ENCODE measurements at regions not wholly inside any gene's neighbourhood (a gene's known extent, or its start where the extent isn't known, plus 50 kb on each side); places are given as distances from the start of the nearest gene placed in this dataset.

DNA sequence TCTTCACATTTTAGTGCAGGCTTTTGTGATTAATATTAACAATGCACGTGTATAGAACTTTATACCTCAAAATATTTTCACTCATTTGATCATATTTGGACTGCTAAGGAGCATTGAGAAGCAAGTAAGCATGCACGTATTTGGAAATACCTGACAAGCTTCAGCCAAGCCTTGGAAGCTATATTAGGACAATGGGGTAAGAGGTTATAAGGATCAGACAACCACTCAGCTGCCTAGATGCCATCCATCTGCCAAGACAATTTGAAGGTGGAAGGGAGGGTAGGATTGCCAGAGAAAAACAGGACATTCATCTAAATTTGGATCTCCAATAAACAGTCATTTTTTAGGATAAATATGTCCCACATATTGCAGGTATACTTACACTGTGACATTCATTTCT is 394.9 kb upstream of the CFAP20DC start:
- no peak for DNase-seq (ENCODE audit: low read depth in 6 of 9, low spot score in 9 of 9)
- H3K4me3 ChIP-seq (ENCODE audit: low read length in 2 of 2): no peak overlapping the region
- H3K36me3 ChIP-seq (ENCODE audit: control insufficient read depth in 2 of 2, insufficient read depth in 2 of 2, low read length in 1 of 2): no peaks in the 10 kb centered on the region
- H3K27ac ChIP-seq (ENCODE audit: low read depth in 1 of 2, low read length in 1 of 2): peak overlapping the region in 1 of 2 donors; percentile 69
- H3K27me3 ChIP-seq (ENCODE audit: control insufficient read depth in 2 of 2, insufficient read depth in 1 of 2, low read length in 1 of 2): no peaks in the 10 kb centered on the region
- H3K9me3 ChIP-seq (ENCODE audit: control insufficient read depth in 2 of 2, insufficient read depth in 1 of 2, low read length in 1 of 2): peaks cover 0 to 3% of the 10 kb centered on the region in 2 donors
- H3K4me1 ChIP-seq (ENCODE audit: control insufficient read depth in 2 of 2, insufficient read depth in 2 of 2, low read length in 2 of 2): peaks cover 16 to 28% of the 10 kb centered on the region in 2 donors
- WGBS: 93% methylated on average over 2 of the region's 2 CpGs

DNA sequence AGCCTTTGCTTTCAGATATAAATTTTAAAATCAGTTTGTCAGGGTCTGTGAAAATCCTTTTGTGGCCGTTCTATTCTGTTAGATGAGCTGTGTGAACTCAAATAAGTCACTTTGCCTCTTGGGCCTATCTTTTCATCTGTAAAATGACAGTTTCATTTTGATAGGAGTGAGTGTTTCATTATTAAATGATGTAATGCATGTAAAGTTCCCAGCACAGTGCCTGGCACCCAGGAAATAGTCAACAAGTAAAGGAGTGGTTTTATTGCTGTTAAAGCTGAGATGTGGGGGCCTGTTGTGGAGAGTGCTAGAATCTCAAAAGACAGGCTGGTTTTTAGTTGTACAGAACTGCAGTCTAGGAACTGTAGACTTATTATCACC is 394.5 kb upstream of the CFAP20DC start:
- 44% methylated on average over 1 of the region's 1 CpG for WGBS
- Histone ChIP-seq H3K4me1 (ENCODE audit: control insufficient read depth in 2 of 2, insufficient read depth in 2 of 2, low read length in 2 of 2) (peaks cover 14 to 26% of the 10 kb centered on the region in 2 donors), H3K36me3 (ENCODE audit: control insufficient read depth in 2 of 2, insufficient read depth in 2 of 2, low read length in 1 of 2) (no peaks in the 10 kb centered on the region), H3K4me3 (ENCODE audit: low read length in 2 of 2) (no peak overlapping the region), H3K9me3 (ENCODE audit: control insufficient read depth in 2 of 2, insufficient read depth in 1 of 2, low read length in 1 of 2) (peaks cover 0 to 3% of the 10 kb centered on the region in 2 donors), H3K27me3 (ENCODE audit: control insufficient read depth in 2 of 2, insufficient read depth in 1 of 2, low read length in 1 of 2) (no peaks in the 10 kb centered on the region), H3K27ac (ENCODE audit: low read depth in 1 of 2, low read length in 1 of 2) (peak overlapping the region in 1 of 2 donors; percentile 69)
- DNase-seq (ENCODE audit: low read depth in 6 of 9, low spot score in 9 of 9): peak in 1 of 9 donors; percentile 61

DNA sequence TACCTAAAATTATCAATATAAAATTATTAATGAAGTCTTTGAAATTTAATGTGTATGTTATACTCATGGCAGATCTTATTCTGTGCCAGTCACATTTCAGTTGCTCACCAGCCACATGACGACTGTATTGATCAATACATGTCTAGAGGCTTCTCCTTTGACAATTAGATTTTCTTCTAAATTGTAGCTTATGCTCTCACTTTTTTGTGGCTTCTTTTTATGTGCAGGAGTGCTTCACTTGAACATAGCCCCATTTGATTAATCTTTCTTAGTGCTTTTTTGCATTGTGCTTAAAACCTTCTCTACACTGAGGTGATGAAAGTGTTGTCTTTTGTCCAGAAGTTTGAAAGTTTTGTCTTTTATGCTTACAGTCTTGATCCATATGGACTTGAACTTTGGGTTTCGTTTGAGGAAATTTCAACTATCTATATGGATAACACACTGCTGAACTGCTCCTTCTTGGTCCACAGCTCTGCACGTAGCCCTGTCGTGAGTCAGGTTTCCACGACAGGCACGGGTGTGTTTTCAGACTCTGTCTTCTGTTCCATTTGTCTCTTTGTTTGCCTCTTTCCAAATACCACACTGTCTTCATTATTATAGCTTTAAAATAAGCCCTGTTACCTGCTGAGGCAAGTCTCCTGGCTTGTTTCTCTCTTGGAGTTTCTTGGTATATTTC is 393.9 kb upstream of the CFAP20DC start:
- WGBS: 65% methylated on average over 6 of the region's 6 CpGs
- Histone ChIP-seq H3K36me3 (ENCODE audit: control insufficient read depth in 2 of 2, insufficient read depth in 2 of 2, low read length in 1 of 2) (no peaks in the 10 kb centered on the region), H3K4me3 (ENCODE audit: low read length in 2 of 2) (no peak overlapping the region), H3K27me3 (ENCODE audit: control insufficient read depth in 2 of 2, insufficient read depth in 1 of 2, low read length in 1 of 2) (no peaks in the 10 kb centered on the region), H3K9me3 (ENCODE audit: control insufficient read depth in 2 of 2, insufficient read depth in 1 of 2, low read length in 1 of 2) (peaks cover 0 to 3% of the 10 kb centered on the region in 2 donors), H3K27ac (ENCODE audit: low read depth in 1 of 2, low read length in 1 of 2) (peak overlapping the region; percentile 69 to 72), H3K4me1 (ENCODE audit: control insufficient read depth in 2 of 2, insufficient read depth in 2 of 2, low read length in 2 of 2) (peaks cover 12 to 23% of the 10 kb centered on the region in 2 donors)
- DNase-seq (ENCODE audit: low read depth in 6 of 9, low spot score in 9 of 9): peak in 1 of 9 donors; percentile 53

DNA sequence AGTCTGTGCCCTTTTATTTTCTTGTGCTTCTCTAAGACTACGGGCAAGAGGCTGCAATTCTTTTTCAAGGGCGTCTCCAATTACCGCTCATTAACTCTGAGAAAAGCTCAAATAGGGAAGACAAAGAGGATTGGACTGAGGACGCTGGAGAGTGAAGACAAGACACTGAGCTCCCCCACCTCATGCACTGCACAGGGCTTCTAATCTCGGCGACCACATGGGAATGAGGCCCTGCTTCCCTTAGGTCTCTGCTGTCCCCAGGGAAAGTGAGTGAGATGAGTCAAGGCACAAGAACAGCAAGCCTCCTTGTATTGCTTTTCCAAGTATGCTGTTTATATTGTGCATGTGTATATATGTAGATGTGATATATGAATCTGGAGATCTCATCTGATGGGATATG is 392.2 kb upstream of the CFAP20DC start:
- Histone ChIP-seq H3K4me1 (ENCODE audit: control insufficient read depth in 2 of 2, insufficient read depth in 2 of 2, low read length in 2 of 2) (peaks cover 9 to 23% of the 10 kb centered on the region in 2 donors), H3K4me3 (ENCODE audit: low read length in 2 of 2) (no peak overlapping the region), H3K9me3 (ENCODE audit: control insufficient read depth in 2 of 2, insufficient read depth in 1 of 2, low read length in 1 of 2) (peaks cover 0 to 3% of the 10 kb centered on the region in 2 donors), H3K27me3 (ENCODE audit: control insufficient read depth in 2 of 2, insufficient read depth in 1 of 2, low read length in 1 of 2) (no peaks in the 10 kb centered on the region), H3K27ac (ENCODE audit: low read depth in 1 of 2, low read length in 1 of 2) (no peak overlapping the region), H3K36me3 (ENCODE audit: control insufficient read depth in 2 of 2, insufficient read depth in 2 of 2, low read length in 1 of 2) (no peaks in the 10 kb centered on the region)
- no peak for DNase-seq (ENCODE audit: low read depth in 6 of 9, low spot score in 9 of 9)
- WGBS: 94% methylated on average over 6 of the region's 6 CpGs

DNA sequence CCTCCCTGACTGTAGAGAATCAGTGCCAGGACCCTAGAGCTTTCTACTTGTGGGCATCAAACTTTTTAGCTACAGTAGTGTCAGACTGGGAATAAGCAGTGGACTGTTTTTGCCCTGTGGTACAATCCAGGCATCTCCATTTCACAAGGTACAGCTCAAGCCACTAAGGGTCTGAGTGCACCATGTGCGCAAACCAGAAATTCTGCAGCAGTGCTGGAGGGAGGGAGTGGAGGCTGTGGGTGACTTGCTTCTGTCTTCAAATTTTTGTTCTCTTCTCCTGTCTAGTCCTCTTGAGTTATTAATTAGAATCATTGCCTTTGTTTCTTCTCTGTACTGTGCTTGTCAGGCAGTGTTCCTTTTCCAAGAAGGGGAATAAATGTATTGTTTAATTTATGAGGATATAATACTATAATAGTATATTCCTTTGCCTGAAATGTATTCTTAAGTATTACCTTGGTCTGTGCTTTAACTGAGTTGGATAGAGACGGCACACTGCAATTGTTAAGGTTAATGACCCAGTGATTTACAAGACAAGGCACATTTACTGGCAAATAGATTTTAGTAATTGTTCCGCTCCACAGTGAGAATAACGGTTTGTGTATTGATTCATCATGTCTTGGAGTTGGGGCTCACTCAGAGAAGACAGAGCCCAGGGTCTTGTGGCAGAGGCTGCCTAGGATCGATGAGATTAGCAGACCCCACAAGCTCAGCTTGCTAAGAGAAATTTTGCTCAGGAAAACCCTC is 390.6 kb upstream of the CFAP20DC start:
- WGBS: 98% methylated on average over 5 of the region's 5 CpGs
- H3K27me3 ChIP-seq (ENCODE audit: control insufficient read depth in 2 of 2, insufficient read depth in 1 of 2, low read length in 1 of 2): no peaks in the 10 kb centered on the region
- H3K9me3 ChIP-seq (ENCODE audit: control insufficient read depth in 2 of 2, insufficient read depth in 1 of 2, low read length in 1 of 2): peaks cover 0 to 3% of the 10 kb centered on the region in 2 donors
- no peak overlapping the region for H3K4me3 ChIP-seq (ENCODE audit: low read length in 2 of 2)
- no peak overlapping the region for H3K27ac ChIP-seq (ENCODE audit: low read depth in 1 of 2, low read length in 1 of 2)
- peaks cover 9 to 33% of the 10 kb centered on the region in 2 donors for H3K4me1 ChIP-seq (ENCODE audit: control insufficient read depth in 2 of 2, insufficient read depth in 2 of 2, low read length in 2 of 2)
- no peaks in the 10 kb centered on the region for H3K36me3 ChIP-seq (ENCODE audit: control insufficient read depth in 2 of 2, insufficient read depth in 2 of 2, low read length in 1 of 2)
- DNase-seq (ENCODE audit: low read depth in 6 of 9, low spot score in 9 of 9): no peak

DNA sequence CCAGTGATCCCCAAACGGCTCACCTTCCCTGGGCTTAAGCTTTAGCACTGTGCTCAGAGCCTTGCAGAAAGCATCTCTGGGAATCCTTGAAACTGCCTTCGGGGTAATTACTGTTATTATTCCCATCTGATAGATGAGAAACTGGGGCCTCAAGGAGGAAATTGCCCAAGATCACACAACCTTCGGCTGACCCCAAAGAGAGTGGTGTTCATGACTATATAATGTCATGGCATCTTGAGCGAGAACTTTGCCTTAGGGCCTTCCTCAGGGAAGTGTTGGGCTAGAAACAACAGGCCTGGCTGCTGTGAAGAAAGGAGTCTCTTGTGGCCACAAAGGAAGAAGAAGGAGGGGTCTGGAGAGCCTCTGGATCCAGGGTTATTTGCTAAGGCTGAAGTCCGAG is 388.7 kb upstream of the CFAP20DC start:
- 97% methylated on average over 5 of the region's 5 CpGs for WGBS
- DNase-seq (ENCODE audit: low read depth in 6 of 9, low spot score in 9 of 9): no peak
- peaks cover 0 to 3% of the 10 kb centered on the region in 2 donors for H3K9me3 ChIP-seq (ENCODE audit: control insufficient read depth in 2 of 2, insufficient read depth in 1 of 2, low read length in 1 of 2)

DNA sequence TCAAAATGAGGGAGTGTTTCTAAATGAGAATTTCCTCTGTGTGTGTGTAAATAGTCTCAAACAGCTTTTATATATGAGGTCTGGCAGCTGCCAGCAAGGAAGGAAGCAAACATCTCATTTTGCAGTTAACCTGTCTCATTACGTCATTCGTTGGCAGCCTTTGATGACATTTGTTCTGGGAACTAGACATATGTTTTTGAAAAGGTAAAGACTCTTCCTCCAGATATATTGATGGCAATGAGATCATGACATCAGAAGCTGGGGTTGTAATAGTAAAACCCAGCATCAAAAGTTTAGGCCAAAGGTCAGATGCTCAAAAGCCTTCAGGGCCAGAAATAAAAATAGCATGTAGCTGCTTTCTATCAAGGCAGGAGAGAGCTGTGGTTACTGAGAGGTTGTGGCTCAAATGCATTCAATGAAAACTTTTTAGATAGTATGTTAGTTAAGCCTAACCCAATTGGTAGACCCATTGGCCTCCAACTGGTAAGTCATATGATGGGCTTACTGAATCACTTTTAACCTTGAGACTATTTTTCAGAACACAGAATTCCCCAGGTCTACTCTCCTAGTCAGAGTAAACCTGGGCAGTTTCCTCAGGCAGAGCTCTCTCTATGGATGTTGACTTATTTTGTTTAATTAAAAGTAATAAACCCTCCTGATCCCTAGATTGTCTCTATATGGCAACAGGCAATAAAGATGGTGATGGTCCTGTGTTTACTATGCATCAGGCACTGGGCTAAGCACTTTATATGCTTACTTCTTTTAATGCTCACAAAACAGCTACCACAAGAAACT is 386.5 kb upstream of the CFAP20DC start:
- Histone ChIP-seq H3K27me3 (ENCODE audit: control insufficient read depth in 2 of 2, insufficient read depth in 1 of 2, low read length in 1 of 2) (no peaks in the 10 kb centered on the region), H3K9me3 (ENCODE audit: control insufficient read depth in 2 of 2, insufficient read depth in 1 of 2, low read length in 1 of 2) (peaks cover 0 to 3% of the 10 kb centered on the region in 2 donors), H3K4me1 (ENCODE audit: control insufficient read depth in 2 of 2, insufficient read depth in 2 of 2, low read length in 2 of 2) (peaks cover 0 to 12% of the 10 kb centered on the region in 2 donors), H3K36me3 (ENCODE audit: control insufficient read depth in 2 of 2, insufficient read depth in 2 of 2, low read length in 1 of 2) (no peaks in the 10 kb centered on the region), H3K27ac (ENCODE audit: low read depth in 1 of 2, low read length in 1 of 2) (peak overlapping the region; percentile 52 to 76), H3K4me3 (ENCODE audit: low read length in 2 of 2) (no peak overlapping the region)
- peak in 5 of 9 donors; percentile 27 to 79 (median 45) for DNase-seq (ENCODE audit: low read depth in 6 of 9, low spot score in 9 of 9)
- WGBS: 64% methylated on average over 2 of the region's 2 CpGs

More for the DNA sequence above, 388.7 kb upstream of the CFAP20DC start:
- H3K4me3 ChIP-seq (ENCODE audit: low read length in 2 of 2): no peak overlapping the region
- no peak overlapping the region for H3K27ac ChIP-seq (ENCODE audit: low read depth in 1 of 2, low read length in 1 of 2)
- H3K27me3 ChIP-seq (ENCODE audit: control insufficient read depth in 2 of 2, insufficient read depth in 1 of 2, low read length in 1 of 2): no peaks in the 10 kb centered on the region
- peaks cover 0 to 15% of the 10 kb centered on the region in 2 donors for H3K4me1 ChIP-seq (ENCODE audit: control insufficient read depth in 2 of 2, insufficient read depth in 2 of 2, low read length in 2 of 2)
- H3K36me3 ChIP-seq (ENCODE audit: control insufficient read depth in 2 of 2, insufficient read depth in 2 of 2, low read length in 1 of 2): no peaks in the 10 kb centered on the region

DNA sequence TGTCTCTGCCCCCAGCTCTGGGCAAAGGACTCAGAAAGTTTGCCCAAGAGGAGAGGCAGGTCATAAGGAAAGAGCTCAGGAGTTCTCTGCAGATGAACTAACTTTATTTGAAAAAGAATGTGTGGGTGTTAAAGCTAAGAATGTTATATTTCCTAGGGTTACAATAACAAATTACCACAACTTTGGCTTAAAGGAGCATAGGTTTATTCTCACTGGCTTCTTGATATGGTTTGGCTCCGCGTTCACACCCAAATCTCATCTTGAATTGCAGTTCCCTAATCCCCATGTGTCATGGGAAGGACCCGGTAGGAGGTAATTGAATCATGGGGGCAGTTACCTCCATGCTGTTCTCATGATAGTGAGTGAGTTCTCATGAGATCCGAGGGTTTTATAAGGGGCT is 383.7 kb upstream of the CFAP20DC start:
- no peak overlapping the region for H3K27ac ChIP-seq (ENCODE audit: low read depth in 1 of 2, low read length in 1 of 2)
- H3K36me3 ChIP-seq (ENCODE audit: control insufficient read depth in 2 of 2, insufficient read depth in 2 of 2, low read length in 1 of 2): no peaks in the 10 kb centered on the region
- H3K9me3 ChIP-seq (ENCODE audit: control insufficient read depth in 2 of 2, insufficient read depth in 1 of 2, low read length in 1 of 2): peaks cover 0 to 3% of the 10 kb centered on the region in 2 donors
- no peak for DNase-seq (ENCODE audit: low read depth in 6 of 9, low spot score in 9 of 9)
- H3K4me3 ChIP-seq (ENCODE audit: low read length in 2 of 2): no peak overlapping the region
- peaks cover 0 to 12% of the 10 kb centered on the region in 2 donors for H3K4me1 ChIP-seq (ENCODE audit: control insufficient read depth in 2 of 2, insufficient read depth in 2 of 2, low read length in 2 of 2)
- H3K27me3 ChIP-seq (ENCODE audit: control insufficient read depth in 2 of 2, insufficient read depth in 1 of 2, low read length in 1 of 2): no peaks in the 10 kb centered on the region
- 91% methylated on average over 4 of the region's 4 CpGs for WGBS

DNA sequence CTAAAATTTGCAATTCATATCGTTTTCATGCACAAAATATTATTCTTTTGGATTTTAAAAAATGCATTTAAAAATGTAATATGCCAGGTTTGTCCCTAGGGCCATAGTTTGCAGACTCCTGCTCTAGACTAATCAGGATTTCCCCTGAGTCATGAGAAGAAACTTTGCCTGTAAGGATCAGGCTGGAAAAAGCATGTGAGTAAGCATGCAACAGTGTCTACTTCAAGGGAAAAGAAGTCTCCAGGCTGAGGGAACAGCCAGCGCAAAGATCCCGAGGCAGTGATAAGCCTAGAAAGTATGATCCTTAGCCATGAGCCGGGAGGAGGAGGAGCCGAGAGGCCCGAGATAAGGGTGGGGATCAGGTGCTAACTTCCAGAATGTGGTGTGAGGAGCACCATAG is 382.8 kb upstream of the CFAP20DC start:
- peaks cover 2 to 15% of the 10 kb centered on the region in 2 donors for H3K4me1 ChIP-seq (ENCODE audit: control insufficient read depth in 2 of 2, insufficient read depth in 2 of 2, low read length in 2 of 2)
- no peak for DNase-seq (ENCODE audit: low read depth in 6 of 9, low spot score in 9 of 9)
- H3K27ac ChIP-seq (ENCODE audit: low read depth in 1 of 2, low read length in 1 of 2): no peak overlapping the region
- H3K27me3 ChIP-seq (ENCODE audit: control insufficient read depth in 2 of 2, insufficient read depth in 1 of 2, low read length in 1 of 2): no peaks in the 10 kb centered on the region
- no peaks in the 10 kb centered on the region for H3K36me3 ChIP-seq (ENCODE audit: control insufficient read depth in 2 of 2, insufficient read depth in 2 of 2, low read length in 1 of 2)
- WGBS: 97% methylated on average over 6 of the region's 6 CpGs
- H3K9me3 ChIP-seq (ENCODE audit: control insufficient read depth in 2 of 2, insufficient read depth in 1 of 2, low read length in 1 of 2): no peaks in the 10 kb centered on the region
- no peak overlapping the region for H3K4me3 ChIP-seq (ENCODE audit: low read length in 2 of 2)

All from thymus (tissue), 11 donors.